Retinal pigment epithelial cell (primary cell): ENCODE measurements at regions not wholly inside any gene's neighbourhood (a gene's known extent, or its start where the extent isn't known, plus 50 kb on each side); places are given as distances from the start of the nearest gene placed in this dataset.

ENCODE experiments used
- DNase-seq: peaks from one replicate; pipeline ENCODE4 v3.0.0-alpha.2; 2010; ENCODE audit warnings: low read depth
- H3K4me3 ChIP-seq: 2 replicates; pipeline ENCODE4 v1.5.1; 2011; ENCODE audit warnings: mild to moderate bottlenecking, low read length, control low read depth, moderate library complexity
- TF ChIP-seq, protein P1 (sequence below): conservative IDR thresholded peaks from 2 replicates; pipeline ENCODE4 v1.5.1; 2011; ENCODE audit warnings: low read depth, low read length, control low read depth, inconsistent platforms

DNA sequence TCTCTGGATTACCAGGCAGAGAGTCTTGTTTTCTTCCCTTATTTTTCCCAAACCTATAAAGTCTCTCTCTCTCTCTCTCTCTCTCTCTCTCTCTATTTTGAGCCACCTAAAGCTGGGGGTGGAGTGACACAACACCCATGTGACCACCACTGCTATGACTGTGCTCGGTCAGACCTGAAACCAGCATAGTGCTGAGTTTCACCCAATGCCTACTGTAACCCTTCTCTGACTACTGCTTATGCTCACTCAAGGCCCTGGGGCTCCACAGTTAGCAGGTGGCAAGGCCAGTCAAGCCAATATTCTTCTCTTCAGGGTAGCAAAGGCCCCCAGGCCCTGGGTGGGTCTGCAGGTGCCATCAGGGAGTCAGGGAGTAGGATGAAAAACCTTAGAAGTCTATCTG, 114.7 kb upstream of the ARMCX2 start:
- TF ChIP-seq, protein P1, sequence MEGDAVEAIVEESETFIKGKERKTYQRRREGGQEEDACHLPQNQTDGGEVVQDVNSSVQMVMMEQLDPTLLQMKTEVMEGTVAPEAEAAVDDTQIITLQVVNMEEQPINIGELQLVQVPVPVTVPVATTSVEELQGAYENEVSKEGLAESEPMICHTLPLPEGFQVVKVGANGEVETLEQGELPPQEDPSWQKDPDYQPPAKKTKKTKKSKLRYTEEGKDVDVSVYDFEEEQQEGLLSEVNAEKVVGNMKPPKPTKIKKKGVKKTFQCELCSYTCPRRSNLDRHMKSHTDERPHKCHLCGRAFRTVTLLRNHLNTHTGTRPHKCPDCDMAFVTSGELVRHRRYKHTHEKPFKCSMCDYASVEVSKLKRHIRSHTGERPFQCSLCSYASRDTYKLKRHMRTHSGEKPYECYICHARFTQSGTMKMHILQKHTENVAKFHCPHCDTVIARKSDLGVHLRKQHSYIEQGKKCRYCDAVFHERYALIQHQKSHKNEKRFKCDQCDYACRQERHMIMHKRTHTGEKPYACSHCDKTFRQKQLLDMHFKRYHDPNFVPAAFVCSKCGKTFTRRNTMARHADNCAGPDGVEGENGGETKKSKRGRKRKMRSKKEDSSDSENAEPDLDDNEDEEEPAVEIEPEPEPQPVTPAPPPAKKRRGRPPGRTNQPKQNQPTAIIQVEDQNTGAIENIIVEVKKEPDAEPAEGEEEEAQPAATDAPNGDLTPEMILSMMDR = no peak

DNA sequence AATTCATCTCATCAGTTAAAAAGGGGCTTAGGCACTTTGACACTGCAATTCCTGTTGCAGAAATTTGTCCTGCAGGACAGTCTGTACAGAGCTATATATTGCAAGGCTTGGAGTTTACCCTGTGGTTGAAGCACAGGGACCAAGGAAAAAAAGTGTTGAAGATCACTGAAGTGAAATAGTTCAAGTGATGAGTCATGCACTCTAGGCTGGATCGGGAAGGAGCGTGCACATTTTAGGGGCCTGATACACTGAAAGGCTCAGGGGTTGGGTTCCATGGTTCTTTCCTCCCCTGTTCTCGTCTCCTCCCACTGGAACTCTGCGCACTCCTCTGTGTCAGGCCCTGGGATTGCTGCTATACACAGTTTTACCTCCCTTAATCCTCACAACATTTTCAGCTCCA, 104.9 kb upstream of the ARMCX2 start:
- TF ChIP-seq, protein P1 = no peak
- no peak for DNase-seq
- H3K4me3 ChIP-seq = no peak overlapping the region

More for the DNA sequence above, 114.7 kb upstream of the ARMCX2 start:
- DNase-seq = no peak
- no peak overlapping the region for H3K4me3 ChIP-seq

DNA sequence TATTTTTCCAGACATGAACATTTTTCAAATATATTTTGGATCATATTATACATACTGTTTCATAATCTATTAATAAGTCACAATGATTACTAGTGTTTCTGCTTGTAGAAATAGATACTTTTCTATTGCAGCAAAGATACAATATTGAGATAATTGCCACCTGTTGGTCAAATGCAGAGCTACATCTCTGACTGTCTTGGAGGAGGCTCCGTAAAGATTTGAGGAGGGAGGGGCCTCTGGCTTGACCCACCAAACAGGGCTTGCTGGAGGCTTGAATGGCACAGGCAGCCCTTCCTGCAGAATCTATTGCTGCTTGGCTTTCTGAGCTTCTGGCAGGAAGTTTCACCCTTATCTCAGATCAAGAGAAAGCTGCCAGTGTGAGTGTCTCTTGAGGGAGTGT, 99.3 kb upstream of the ARMCX2 start:
- DNase-seq = no peak
- H3K4me3 ChIP-seq = no peak overlapping the region
- TF ChIP-seq, protein P1 = peak; percentile 44

DNA sequence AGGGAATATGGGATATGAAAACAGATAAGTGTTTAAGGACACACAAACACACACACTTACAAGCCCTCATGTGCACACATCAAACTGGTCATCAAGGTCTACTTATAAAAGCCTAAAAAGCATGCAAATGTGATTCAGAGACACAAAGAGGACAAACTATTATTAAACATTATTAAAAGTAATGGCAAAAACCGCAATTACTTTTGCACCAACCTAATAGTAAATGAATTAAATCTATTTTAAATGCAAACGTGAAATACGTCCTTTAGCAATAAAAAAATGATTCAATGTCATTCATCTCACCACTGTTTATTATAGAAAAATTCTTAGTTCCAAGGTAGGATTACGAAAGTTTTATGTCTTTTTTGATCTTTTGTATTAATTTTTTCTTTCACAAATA, 91.1 kb upstream of the ARMCX2 start:
- no peak for DNase-seq
- H3K4me3 ChIP-seq = no peak overlapping the region
- TF ChIP-seq, protein P1 = no peak

DNA sequence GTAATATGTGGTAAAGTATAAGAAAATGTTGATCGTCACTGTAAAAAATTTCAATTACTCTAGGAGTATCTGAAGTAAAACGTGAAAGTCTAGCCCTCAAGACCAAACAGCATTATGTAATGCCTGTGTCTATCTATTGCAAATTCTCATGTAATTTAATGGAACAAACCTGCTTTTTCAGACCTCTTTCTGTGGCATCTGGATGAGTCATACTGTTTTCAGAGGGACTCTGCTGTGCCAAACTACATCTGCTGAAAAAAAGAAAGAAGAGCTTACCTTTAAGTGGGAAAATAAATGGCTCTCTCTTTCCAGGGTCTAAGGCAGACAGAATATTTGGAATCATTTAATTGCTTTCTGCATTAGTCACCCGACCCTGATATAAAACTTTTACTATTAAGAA, 89.8 kb upstream of the ARMCX2 start:
- no peak overlapping the region for H3K4me3 ChIP-seq
- TF ChIP-seq, protein P1 = no peak
- DNase-seq = no peak

DNA sequence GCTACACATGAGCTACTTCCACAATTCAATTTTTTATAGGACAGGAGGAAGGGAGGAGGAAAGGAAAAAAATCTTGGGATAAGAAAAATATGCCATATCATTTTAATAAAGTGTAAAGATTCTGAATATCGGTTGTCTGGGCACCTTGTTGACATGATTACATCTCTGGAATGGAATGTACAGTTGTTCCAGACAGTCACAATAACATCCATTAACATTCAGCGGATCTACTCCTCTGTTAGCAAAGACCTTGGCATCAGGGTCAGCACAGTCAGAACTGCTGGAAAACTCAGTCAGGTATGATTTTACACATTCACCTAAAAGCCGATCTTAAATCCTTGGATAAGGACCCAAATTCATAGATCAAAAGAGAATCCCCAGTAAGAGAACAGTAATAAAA, 85.4 kb upstream of the ARMCX2 start:
- TF ChIP-seq, protein P1 = no peak
- no peak for DNase-seq
- no peak overlapping the region for H3K4me3 ChIP-seq

DNA sequence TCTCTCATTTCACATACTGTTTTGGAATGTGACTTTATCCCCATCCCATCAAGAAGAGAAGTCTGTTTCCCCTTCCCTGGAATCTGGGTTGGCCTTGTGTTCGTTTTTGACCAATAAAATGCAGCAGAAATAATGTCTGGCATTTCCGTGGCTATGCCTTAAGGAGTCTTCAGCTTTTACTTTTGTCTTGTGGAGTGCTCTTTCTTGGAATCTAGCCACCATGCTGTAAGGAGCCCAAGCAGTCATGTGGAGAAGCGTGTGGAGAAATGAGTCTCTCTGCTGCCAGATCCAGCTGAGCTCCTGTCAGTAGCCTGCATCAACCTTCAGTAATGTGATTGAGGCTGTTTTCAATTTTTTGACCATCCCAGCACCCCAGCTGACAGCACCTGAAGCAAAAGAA, 84.4 kb upstream of the ARMCX2 start:
- TF ChIP-seq, protein P1 = no peak
- no peak overlapping the region for H3K4me3 ChIP-seq
- no peak for DNase-seq
